Epithelial cell of esophagus (primary cell): ENCODE measurements at regions not wholly inside any gene's neighbourhood (a gene's known extent, or its start where the extent isn't known, plus 50 kb on each side); places are given as distances from the start of the nearest gene placed in this dataset.
A peak's percentile ranks its signal among the peaks of the same experiment; 100 is the strongest.

Source experiments
- DNase-seq: peaks from one replicate; pipeline ENCODE4 v3.0.0; 2010; ENCODE audit warnings: low read depth
- H3K4me3 ChIP-seq: 2 replicates; pipeline ENCODE4 v1.5.1; 2011; ENCODE audit warnings: mild to moderate bottlenecking, low read length, control low read depth
- CTCF ChIP-seq: IDR thresholded peaks from 2 replicates; pipeline ENCODE4 v1.5.1; 2011; ENCODE audit warnings: low read depth, mild to moderate bottlenecking, low read length, control low read depth, inconsistent platforms; ENCODE audit not compliant: insufficient read depth; ENCODE audit errors: missing control alignments

GRCh38 chr1:104979651-104980050 is 1230.0 kb downstream of the AMY1C start:
- no peak for TF ChIP-seq CTCF
- no peak for DNase-seq
- H3K4me3 ChIP-seq = no peak overlapping the region

- TF ChIP-seq CTCF = no peak
- no peak for DNase-seq
- H3K4me3 ChIP-seq = no peak overlapping the region
Measured at GRCh38 chr1:104987210-104987609, 1237.5 kb downstream of the AMY1C start.

GRCh38 chr1:104989012-104989411 is 1239.3 kb downstream of the AMY1C start:
- no peak for DNase-seq
- no peak overlapping the region for H3K4me3 ChIP-seq
- no peak for TF ChIP-seq CTCF

- peak; percentile 39 for DNase-seq
- no peak for TF ChIP-seq CTCF
Measured at GRCh38 chr1:104991702-104992101, 1242.0 kb downstream of the AMY1C start.

GRCh38 chr1:105000793-105001192 is 1251.1 kb downstream of the AMY1C start:
- no peak for DNase-seq
- H3K4me3 ChIP-seq = no peak overlapping the region
- no peak for TF ChIP-seq CTCF

More at GRCh38 chr1:104991702-104992101, 1242.0 kb downstream of the AMY1C start:
- H3K4me3 ChIP-seq = no peak overlapping the region

GRCh38 chr1:105004515-105004914 is 1254.8 kb downstream of the AMY1C start:
- DNase-seq = no peak
- TF ChIP-seq CTCF = no peak
- no peak overlapping the region for H3K4me3 ChIP-seq

GRCh38 chr1:105005594-105006195 is 1256.0 kb downstream of the AMY1C start:
- no peak for TF ChIP-seq CTCF
- DNase-seq = no peak
- no peak overlapping the region for H3K4me3 ChIP-seq
